NB4 (cell line): ENCODE measurements at regions not wholly inside any gene's neighbourhood (a gene's known extent, or its start where the extent isn't known, plus 50 kb on each side); places are given as distances from the start of the nearest gene placed in this dataset.

Source experiments
- DNase-seq: peaks from one replicate; pipeline ENCODE4 v3.0.0; 2010; ENCODE audit warnings: low read depth
- H3K4me3 ChIP-seq: one replicate; pipeline ENCODE4 v1.5.1; 2011; ENCODE audit warnings: mild to moderate bottlenecking, low read depth, low read length, moderate library complexity
- MYC ChIP-seq: IDR thresholded peaks from 2 replicates; pipeline ENCODE4 v1.6.1; 2011; ENCODE audit warnings: low read depth, low read length
- POLR2A ChIP-seq: IDR thresholded peaks from 2 replicates; pipeline ENCODE4 v1.6.1; 2011; ENCODE audit warnings: mild to moderate bottlenecking; ENCODE audit not compliant: insufficient read length; ENCODE audit errors: extremely low read depth
- TF ChIP-seq, protein P1 (sequence below): IDR thresholded peaks from 2 replicates; pipeline ENCODE4 v1.6.1; 2011; ENCODE audit warnings: low read depth, low read length
- TF ChIP-seq, protein P2 (sequence below): IDR thresholded peaks from one replicate; pipeline ENCODE4 v1.5.1; 2012; ENCODE audit warnings: low read depth, low read length

DNA sequence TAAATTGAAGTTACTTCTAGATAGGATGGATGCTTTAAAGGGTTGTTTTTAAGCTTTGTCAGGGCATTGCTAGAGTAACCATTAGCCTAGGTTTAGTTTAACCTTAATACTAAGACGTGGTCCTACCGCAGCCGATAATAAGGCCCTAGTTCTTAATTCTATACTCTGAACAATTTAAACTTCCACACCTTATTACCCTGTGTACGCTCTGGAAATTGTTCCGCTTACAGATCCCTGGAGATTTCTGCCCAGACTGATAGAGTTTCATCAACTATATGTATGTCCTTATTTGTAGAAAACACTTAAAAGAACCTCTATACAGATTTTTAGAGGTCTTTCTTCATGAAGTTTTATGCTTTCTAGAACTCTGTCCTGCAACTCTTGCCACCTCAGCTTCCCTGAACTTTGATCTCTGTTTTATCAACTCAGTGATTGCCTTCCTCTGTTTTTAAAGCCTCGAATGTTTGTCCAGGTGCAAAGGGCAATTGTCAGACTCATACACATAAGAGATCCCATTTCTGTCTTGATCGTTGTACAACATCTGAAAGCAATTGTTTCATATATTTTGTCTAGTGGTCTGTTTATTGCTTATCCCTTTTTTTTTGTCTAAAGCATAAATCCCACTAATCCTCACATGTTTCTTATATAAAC, 71.1 kb upstream of the VCX start:
- no peak overlapping the region for H3K4me3 ChIP-seq
- TF ChIP-seq MYC (no peak), POLR2A (no peak)
- TF ChIP-seq, protein P1, sequence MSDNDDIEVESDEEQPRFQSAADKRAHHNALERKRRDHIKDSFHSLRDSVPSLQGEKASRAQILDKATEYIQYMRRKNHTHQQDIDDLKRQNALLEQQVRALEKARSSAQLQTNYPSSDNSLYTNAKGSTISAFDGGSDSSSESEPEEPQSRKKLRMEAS, result no peak
- TF ChIP-seq, protein P2, sequence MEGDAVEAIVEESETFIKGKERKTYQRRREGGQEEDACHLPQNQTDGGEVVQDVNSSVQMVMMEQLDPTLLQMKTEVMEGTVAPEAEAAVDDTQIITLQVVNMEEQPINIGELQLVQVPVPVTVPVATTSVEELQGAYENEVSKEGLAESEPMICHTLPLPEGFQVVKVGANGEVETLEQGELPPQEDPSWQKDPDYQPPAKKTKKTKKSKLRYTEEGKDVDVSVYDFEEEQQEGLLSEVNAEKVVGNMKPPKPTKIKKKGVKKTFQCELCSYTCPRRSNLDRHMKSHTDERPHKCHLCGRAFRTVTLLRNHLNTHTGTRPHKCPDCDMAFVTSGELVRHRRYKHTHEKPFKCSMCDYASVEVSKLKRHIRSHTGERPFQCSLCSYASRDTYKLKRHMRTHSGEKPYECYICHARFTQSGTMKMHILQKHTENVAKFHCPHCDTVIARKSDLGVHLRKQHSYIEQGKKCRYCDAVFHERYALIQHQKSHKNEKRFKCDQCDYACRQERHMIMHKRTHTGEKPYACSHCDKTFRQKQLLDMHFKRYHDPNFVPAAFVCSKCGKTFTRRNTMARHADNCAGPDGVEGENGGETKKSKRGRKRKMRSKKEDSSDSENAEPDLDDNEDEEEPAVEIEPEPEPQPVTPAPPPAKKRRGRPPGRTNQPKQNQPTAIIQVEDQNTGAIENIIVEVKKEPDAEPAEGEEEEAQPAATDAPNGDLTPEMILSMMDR, result no peak

DNA sequence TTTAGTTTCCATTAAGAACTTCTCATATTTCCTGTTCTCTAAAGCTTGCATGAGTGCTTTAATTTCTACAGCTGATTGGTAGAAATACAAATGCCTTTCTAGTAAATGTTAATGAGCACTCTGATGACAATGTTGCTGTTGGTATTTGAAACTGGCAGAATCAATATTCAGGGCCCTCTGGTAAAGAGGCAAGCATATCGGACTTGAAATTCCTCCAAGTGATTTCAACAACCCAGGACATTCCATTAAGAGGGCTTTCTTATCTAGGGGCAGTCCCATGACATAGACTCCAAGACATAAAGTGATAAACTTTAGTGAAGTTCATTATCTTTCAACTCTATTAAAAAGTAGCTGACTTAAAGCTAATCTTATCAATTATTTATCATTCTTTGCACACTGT, 83.1 kb upstream of the VCX start:
- DNase-seq, result no peak

More for the DNA sequence above, 71.1 kb upstream of the VCX start:
- DNase-seq, result no peak

DNA sequence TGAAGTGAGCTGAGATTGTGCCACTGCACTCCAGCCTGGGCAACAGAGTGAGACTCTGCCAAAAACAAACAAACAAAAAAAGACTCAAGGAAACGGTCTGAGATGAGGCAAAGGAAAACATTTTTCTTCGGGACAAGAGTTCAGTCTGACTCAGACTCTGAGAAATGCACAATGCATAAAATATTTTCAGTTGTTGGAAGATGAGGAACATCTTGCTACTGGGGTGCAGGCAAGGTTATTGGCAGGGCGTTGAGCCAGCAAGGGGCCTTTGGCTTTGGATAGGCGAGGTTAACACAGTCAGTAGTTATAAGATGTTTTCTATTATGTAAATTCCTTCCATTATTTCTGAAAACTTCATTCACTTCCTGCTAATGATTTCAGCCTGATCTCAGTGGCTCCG, 96.1 kb upstream of the VCX start:
- H3K4me3 ChIP-seq, result no peak overlapping the region
- no peak for DNase-seq
- no peak for TF ChIP-seq MYC

More for the DNA sequence above, 83.1 kb upstream of the VCX start:
- TF ChIP-seq MYC (no peak), POLR2A (no peak)
- TF ChIP-seq, protein P2, result no peak
- TF ChIP-seq, protein P1, result no peak
- H3K4me3 ChIP-seq, result no peak overlapping the region

DNA sequence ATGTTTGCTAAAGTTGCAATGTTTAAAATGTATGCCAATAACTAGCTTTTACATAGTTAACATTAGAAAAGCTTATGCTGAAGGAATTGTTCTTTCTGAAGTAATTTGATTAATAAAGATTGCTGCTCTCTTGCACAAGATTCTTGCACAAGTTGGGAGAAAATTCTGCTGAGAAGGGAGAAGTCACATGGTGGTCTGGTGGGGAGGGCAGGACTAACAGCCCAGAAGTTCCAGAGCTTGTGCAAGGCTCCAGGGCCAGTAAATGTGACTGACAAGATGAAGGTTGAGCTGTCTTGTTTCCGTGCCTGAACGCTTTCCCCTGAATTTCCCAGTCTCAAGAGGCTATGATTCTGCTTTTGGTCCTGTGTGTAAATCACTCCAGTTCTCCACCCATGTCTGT, 112.9 kb upstream of the VCX start:
- TF ChIP-seq, protein P1, result no peak
- TF ChIP-seq POLR2A (no peak), MYC (no peak)
- TF ChIP-seq, protein P2, result no peak
- H3K4me3 ChIP-seq, result no peak overlapping the region
- peak; percentile 78 for DNase-seq

DNA sequence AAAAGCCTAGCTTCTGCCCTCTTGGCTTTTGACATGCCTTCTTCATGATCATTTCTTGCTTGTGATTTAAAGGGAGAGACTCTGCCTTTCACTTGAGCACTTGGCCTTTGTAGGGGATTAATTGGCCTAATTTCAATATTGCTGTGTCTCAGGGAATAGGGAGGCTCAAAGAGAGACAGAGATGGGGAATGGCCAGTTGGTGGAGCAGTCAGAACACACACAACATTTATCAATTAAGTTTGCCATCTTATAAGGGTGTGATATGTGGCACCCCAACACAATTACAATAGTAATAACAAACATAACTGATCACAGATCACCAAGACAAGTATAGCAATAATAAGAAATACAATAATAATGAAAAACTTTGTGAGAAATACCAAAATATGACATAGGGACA, 122.5 kb upstream of the VCX start:
- DNase-seq, result no peak
- TF ChIP-seq, protein P2, result no peak
- TF ChIP-seq MYC (no peak), POLR2A (no peak)
- TF ChIP-seq, protein P1, result no peak
- H3K4me3 ChIP-seq, result no peak overlapping the region

DNA sequence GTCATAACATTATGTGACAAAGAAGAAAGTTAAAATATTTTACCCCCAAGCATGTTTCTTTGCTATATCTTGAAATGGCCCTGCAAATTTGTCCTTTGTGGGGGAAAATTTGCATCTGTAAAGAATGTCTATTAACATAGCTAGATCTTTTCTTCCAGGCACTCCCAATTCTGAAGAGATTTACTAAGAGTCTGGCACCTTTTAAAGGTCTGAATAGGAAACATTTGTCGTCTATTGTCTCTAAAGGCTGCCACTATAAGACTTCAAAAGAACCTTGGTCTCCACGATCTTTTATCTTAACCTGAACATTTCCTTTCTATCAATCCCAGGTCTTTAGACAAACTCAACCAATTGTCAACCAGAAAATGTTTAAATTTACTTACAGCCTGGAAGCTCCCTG, 128.6 kb upstream of the VCX start:
- H3K4me3 ChIP-seq, result no peak overlapping the region
- TF ChIP-seq, protein P2, result no peak
- no peak for TF ChIP-seq MYC
- no peak for TF ChIP-seq POLR2A
- TF ChIP-seq, protein P1, result no peak
- no peak for DNase-seq
